ENCODE measurements at regions not wholly inside any gene's neighbourhood (a gene's known extent, or its start where the extent isn't known, plus 50 kb on each side); places are given as distances from the start of the nearest gene placed in this dataset.
"Not testable (repeated sequence)": the region's sequence is repeated elsewhere in the genome, so short reads cannot be mapped to it uniquely, and the experiment has no call there.

DNA sequence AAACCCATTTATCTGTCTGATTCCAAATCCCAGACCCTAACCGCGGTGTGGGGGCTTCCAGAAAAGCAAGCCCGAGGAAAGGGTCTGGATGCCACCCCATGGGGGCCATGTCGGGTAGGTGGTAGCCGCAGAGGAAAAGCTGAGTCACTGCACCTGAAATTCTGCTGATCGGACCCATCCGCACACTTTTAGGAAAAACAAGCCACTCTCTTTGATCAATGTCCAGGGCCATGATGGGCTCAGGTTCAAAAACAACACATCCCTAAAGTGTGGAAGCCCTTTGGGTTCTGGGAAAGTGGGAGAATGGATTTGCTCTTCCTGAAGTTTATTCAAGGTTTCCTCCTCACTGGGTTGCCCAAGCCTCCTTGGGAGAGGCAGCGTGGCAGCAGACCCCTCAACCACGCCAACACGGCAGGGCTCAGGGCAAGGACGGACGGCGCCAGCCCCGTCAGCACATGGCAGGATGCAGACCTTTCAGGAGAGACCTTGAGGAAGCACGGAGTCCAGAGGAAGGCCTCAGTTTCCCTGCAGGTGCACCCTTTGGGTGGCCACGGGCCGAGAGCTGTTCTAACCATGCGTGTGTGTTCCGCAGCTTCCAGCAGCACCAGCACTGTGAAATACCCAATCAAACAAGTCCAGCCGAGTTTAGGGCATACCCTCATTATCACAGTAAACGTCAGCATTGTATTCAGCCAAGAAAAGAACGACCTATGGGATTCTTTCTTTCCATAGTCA is 367.0 kb downstream of the FOXL1 start:
- no peak for DNase-seq (ENCODE audit: insufficient read length, low spot score)
- peak; percentile 66 for FAIRE-seq

DNA sequence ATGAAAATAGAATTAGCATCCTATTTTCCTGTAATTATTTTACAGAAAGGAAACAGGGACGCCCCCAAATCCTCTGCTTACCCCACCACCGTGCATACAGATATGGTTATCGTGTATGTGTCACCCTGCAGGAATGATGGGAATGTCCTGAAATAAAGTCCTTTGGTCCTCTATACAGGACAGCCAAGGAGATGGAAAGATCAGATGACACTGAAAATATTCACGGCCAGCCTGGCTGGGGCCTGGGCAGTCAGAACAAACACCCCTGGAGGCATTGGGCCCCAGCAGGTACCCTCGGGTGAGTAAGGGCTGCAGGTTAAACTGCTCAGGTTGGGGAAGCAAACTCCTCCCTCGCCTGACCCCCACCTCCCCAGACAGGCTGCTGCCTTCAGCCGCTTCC is 368.0 kb downstream of the FOXL1 start:
- DNase-seq (ENCODE audit: insufficient read length, low spot score) (peak; percentile 87), FAIRE-seq (peak; percentile 95)

DNA sequence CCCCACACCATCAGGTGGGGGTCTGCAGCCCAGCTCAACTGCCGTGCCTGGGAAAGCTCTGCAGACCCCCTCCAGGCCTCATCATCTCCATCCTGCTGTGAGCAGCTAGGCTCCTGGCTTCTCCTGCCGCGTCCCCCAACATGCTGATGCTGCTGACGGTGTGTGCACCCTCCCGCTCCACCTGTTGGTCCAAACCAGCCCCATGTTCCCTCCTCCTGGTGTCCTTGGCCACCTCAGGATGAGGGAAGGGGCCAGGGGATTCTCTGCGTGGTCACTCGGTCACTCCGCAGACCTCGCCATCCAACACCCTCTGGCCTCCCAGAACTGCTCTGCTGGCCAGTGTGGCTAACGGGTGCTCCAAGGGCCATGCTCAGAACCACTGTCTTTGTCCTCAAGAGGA is 368.6 kb downstream of the FOXL1 start:
- DNase-seq (ENCODE audit: insufficient read length, low spot score) (no peak), FAIRE-seq (peak; percentile 55)

DNA sequence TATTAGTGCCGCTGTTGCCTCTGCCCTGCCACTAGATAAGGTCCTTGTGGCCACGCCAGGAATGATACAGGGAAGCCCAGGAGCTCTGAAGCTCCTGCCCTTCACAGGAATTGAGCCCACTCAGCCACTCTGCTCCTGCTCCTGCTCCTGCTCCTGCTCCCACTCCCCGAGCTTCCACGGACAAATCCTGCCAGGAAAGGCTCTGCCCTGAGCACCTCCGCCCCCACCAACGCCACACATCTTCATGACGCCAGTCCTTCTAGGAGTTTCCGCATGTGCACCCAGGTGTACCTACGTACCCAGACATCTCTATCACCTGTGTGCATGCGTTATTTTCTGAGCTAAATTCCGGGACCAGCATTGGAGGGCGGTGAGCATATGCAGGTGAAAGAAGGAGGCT is 369.1 kb downstream of the C16orf95 start:
- DNase-seq (ENCODE audit: insufficient read length, low spot score) (no peak), FAIRE-seq (peak; percentile 20)

DNA sequence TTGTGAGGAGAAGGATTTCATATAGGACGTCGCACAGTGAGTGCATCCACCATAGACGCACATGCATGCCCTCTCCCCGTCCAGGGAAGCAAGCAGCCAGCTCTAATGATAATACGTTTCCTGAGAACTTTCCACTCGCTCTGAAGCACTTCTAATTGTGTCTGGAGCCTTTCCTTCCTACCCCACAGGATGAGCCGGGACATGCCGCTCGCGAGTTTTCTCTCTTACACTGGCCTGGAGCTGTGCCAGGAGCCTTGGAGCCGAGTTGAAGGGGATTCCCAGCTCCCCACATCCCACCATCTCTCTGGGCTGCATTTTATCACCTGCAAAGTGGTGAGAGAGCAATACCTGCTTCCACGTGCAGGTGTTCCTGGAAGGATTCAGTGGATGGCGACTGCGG is 368.1 kb downstream of the C16orf95 start:
- FAIRE-seq (peak; percentile 9), DNase-seq (ENCODE audit: insufficient read length, low spot score) (no peak)

DNA sequence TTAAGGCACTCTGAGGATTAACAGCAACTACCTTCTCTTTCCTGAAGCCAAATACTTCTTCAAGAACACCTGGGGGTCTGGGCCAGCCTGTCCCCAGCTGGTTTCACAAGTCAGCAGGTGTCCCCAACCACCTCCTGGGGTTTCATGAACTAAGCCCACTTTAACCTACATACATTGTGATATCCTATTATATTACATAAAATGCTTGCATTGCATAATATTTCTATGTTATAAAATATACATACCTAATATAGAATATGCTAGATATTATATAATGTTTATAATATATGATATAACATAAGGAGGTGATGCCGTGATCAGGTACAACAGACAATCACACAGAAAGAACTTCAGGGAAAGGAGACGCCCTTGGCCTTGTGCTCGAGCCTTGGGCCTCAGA is 367.6 kb downstream of the C16orf95 start:
- DNase-seq (ENCODE audit: insufficient read length, low spot score) = no peak
- FAIRE-seq = no peak

DNA sequence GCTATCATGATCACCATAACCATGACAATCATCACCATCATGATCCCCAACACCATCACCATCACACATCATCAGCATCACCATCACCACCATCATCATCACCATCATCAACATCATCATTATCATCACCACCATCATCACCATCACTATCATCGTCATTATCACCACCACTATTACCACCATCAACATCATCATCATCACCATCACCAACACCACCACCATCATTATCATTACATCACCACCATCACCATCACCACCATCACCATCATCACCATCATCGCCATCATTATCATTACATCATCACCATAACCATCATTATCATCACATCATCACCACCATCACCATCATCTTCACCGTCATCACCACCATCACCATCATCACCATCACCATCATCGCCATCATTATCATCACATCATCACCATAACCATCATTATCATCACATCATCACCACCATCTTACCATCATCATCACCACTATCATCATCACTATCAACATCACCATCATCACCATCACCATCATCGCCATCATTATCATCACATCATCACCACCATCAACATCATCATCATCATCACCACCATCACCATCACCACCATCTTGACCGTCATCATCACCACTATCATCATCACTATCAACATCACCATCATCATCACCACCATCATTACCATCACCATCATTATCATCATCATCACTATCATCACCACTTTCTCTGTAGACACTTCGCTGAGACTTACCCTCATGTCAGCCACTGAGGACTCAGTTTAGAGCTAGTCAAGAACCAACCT is 366.0 kb downstream of the C16orf95 start:
- FAIRE-seq (peak; percentile 100), DNase-seq (ENCODE audit: insufficient read length, low spot score) (no peak)

DNA sequence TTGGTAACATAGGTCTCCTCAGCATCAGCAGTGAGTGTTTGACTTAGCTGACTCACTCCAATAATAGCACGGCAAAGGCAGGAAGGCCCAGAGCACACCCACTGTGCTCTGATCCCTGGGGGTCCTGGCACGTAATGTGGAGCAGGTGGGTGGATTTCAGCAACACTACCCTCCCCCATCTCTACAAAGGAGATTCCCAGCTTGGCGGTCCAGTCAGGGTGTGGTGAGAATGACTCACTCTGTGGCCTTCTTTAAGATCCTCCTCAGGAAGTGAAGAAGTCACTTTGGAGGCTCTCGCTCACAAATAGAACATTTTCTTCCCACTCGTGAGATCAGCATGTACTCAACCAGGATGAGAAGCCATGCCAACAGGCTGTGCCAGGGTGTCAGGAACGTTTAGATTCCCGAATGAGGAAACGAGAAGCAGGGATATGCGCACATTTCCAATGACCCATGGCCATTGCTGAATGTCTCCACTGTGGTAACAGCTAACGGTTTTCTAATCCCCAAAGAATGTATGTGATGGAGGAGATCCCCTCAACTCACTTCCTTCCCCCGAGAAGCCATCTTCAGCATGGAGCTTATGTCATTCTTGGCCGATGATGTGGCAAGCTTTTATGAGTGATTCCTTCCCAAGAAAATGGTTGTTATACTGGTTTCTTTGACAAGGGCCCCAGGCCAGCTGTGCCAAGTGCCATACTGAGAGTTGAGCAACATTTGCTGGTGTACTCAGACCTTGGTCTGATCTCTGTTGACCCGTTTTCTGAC is 365.2 kb downstream of the C16orf95 start:
- DNase-seq (ENCODE audit: insufficient read length, low spot score) (peak; percentile 80), FAIRE-seq (no peak)

DNA sequence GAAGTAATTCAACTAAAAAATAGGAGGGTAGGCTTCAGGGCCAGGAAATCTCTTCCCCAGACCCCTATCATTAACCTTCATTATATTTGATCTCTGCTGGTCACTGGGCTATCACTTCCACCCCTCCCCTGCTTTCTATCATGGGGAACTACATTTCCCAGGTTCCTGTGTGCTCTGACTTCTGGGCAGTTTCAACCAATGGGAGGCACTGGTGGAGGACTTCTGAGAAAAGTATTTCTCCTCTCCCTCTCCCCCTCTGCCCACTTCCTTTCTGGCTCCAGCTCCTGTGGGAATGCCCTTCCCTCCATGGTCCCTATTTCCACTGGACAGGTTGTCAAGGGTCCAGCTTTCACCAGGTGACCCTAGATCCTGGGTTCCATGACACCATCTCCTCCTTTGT is 364.4 kb downstream of the C16orf95 start:
- DNase-seq (ENCODE audit: insufficient read length, low spot score) (peak; percentile 44), FAIRE-seq (peak; percentile 31)

DNA sequence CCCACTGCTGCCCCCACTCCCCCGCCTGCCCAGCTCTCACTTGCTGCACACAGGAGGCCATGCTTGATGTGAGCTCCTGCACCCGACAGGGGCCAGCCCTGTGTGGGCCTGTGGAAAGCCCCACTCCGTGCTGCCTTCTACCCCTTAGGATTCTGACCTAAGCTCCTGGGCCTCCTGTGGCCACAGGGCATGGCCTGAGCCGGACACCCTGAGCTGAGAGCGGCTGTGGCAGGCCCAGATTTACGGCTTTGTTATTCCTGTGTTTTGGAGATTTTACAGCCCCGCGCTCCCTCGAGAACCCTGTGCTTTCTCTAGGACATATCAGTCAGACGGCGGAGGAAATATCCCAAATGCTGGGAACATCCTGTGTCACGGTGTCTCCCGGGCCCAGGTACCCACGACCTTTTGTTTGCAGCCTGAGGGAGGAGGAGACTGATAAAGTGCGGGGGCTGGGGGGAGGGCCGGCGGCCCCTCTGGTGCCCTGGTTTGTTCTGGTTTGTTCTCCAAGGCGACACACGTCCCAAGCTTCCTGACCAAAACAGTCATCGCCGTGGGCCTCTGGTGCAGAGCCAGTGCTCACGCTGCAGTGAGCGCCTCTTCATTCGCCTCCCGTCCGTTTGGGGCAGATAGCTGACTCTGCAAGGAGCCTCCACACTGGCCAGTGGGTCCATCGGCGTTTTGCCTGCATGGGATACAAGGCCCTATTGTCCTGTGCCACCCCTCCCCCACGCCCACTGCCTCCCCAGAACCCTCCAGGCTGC is 363.4 kb downstream of the C16orf95 start:
- FAIRE-seq (no peak), DNase-seq (ENCODE audit: insufficient read length, low spot score) (no peak)

DNA sequence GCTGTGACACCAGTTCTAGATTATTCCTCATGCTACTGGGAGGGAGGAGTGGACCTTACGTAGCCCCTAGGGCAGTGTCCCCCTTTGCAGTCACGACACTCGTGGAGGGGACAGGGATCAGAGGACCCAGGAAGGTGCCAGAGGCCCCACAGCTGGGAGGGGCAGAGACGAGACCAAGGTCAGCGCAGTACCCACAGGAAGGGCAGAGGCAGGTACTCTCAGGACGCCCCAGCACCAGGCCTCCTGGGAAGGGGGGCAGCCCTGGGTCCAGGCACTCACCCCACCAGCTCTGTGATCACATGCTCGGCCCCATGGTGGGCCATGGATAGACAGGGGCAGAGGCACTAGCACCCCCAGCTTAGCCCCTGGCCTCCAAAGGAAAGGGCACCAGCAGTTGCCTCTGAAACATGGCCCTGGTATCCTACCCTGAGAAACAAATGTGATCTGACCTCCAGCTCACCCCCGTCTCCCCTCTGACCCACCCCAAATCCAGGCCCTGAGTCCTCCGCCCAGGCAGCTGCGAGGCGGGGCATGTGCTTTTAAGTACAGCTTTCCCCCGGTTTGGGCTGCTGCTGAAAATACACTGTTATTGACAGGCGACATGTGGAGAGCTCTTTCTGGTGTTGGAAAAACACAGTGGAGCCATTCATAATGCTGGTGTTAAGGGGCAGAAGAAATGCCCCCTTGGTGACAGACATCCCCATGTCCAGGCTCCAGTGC is 361.9 kb downstream of the C16orf95 start:
- DNase-seq (ENCODE audit: insufficient read length, low spot score) (no peak), FAIRE-seq (no peak)

DNA sequence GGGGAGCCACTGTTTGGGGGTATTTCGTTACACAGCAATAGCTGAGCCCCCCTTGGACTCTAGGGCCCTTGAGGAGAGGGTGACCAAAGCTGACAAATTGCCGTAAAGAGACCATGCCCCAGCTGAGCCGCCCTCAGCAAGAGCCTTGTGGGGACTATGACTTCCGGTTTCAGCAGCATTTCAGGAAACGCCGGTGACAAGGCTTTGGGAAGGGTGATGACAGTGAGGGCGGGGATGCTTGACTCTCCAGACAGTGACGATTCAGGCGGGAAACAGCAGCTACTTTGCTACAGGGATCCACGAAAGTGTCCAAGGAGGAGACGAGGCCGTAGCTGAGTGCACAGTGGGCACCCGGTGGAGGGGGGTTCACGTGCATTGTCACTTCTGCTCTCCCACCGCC is 360.8 kb downstream of the C16orf95 start:
- no peak for FAIRE-seq

DNA sequence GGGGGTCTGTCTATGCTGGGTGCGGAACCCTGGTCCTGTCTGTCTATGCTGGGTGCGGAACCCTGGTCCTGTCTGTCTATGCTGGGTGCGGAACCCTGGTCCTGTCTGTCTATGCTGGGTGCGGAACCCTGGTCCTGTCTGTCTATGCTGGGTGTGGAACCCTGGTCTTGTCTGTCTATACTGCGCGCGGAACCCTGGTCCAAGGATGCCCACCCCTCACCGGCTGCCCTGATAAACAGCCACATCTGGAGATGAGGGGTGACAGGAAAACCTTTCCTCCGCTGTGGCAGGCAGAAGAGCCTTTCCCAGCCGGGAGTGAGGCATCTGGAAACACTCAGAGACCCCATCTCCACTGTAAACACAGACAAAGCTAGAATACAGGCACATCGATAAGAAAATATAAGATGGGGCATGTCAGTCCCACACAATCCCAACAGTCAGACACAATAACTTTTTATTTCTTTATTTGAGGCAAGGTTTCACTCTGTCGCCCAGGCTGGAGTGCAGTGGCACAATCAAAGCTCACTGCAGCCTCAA is 359.5 kb downstream of the C16orf95 start:
- DNase-seq (ENCODE audit: insufficient read length, low spot score) = not testable (repeated sequence)

More for the DNA sequence above, 360.8 kb downstream of the C16orf95 start:
- DNase-seq (ENCODE audit: insufficient read length, low spot score) = no peak

DNA sequence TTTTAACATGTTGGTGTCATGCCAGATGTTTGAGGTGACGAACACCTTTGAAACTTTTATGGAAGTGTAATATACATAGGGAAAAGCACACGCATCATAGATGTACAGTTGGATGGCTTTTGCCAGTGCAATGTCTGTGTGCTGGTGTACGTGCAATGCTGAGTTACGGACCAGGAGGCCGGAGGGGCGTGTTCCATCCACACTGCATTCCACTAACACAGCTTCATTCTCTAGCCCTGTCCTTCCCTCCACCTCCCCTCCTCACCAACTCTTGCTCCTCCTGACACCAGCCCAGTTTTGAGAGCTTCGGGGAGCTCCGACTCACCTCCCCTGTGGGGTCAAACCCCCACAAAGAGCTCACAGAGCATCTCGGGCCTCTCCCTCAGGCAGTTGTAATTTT is 358.8 kb downstream of the C16orf95 start:
- no peak for DNase-seq (ENCODE audit: insufficient read length, low spot score)
- no peak for FAIRE-seq

More for the DNA sequence above, 359.5 kb downstream of the C16orf95 start:
- not testable (repeated sequence) for FAIRE-seq

DNA sequence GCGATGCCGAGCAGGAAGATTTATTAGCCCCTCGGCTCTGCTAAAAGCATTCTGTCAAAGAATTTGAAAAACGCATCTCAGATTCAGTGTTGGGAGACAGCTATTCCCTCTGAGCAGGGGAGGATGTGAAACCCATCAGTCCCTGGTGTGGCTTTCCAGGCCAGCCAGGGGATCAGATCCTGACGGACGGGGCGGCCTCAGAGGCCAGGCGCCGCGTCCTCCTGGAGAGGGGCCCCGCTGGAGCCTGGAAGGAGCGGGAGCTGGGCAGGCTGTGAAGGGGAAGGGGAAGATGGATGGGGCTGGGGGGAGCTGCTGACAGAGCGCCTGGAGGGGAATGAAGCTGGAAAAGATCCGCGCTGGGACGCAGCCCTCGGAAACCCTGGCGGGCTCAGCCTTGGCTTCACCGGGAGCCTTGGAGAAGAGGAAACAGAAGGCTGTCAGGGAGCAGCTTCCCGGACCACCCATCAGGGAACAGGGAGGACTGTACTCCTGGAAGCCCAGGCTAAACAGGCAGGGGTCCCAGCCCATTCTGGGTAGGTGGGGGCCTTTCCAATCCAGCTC is 358.0 kb downstream of the C16orf95 start:
- FAIRE-seq (no peak), DNase-seq (ENCODE audit: insufficient read length, low spot score) (no peak)

DNA sequence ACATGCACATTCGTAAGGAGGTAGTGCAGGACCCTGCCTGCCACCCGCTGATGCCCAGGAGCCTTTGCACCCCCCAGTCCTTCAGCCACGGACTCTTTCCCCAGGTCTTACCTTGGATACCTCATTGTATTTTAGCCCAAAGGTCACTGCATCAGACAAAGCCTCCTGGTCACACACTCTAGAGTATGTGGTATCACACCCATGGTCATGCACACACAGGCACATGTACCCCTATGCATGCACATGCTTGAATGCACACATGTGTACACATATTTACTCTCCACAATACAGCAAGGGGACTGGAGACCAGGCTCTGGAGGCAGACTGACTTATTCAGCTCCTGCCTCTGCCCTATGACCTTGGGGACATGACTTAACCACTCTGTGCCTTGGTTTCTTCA is 357.5 kb downstream of the C16orf95 start:
- FAIRE-seq = peak; percentile 51

DNA sequence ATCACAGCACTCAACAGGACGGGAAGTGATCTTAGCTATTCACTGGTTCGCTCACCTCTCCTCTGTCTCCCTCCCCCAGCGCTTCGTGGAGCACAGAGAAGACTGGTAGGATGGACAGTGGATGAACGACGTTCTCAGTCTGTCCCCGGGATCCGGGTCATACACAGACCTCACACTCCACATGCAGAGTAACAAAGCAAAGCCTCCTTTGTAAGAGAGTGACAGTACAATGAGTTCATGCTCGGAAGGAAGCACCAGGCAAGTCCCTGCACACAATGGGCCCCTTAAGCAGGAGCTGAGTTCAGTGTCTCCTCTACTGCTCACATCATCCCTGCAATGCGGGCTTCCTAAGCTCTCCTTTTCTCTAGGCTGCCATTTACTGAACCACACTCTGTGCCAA is 356.9 kb downstream of the C16orf95 start:
- FAIRE-seq (no peak), DNase-seq (ENCODE audit: insufficient read length, low spot score) (no peak)

More for the DNA sequence above, 357.5 kb downstream of the C16orf95 start:
- no peak for DNase-seq (ENCODE audit: insufficient read length, low spot score)

DNA sequence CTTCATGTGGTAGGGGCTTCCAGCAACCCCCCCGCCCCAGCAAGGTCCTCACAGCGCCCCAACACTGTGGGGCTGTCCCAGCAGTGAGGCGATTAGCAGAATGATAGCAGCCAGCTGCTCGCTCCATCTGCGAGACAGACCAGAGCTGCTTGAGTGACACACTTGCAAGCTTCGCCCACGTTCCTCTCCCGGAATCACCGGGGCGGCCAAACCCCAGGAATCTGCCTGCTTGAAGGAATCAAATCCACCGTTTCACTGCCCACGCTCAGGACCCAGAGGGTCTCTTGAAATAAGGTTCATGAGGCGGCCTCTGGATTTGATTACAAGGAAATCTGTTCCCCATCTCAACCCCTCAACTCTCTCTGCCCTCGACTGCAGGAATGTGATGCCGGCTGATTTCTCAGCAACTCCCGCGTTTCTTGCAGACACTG is 356.0 kb downstream of the C16orf95 start:
- no peak for FAIRE-seq
- no peak for DNase-seq (ENCODE audit: insufficient read length, low spot score)

DNA sequence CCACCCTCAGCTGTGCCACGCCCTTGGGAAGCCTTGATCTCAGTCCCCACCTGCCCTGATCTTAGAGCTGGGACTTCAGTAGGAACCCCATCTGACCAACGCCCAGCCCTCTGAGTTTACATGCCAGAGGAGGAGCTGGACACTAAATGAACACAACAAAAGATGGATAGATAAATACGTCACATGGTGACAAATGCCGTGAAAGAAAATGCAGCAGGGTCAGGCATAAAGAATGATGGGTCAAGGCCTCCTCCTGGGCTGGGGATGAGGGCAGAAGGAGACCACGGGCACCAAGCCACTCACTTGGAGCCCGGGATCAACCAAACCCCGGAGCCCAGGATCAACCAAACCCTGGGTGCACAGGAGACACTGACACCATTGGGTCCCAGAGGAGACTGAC is 354.9 kb downstream of the C16orf95 start:
- DNase-seq (ENCODE audit: insufficient read length, low spot score) (no peak), FAIRE-seq (no peak)

Data from HTR-8/SVneo (cell line).